ENCODE measurements at regions not wholly inside any gene's neighbourhood (a gene's known extent, or its start where the extent isn't known, plus 50 kb on each side); places are given as distances from the start of the nearest gene placed in this dataset.

DNA sequence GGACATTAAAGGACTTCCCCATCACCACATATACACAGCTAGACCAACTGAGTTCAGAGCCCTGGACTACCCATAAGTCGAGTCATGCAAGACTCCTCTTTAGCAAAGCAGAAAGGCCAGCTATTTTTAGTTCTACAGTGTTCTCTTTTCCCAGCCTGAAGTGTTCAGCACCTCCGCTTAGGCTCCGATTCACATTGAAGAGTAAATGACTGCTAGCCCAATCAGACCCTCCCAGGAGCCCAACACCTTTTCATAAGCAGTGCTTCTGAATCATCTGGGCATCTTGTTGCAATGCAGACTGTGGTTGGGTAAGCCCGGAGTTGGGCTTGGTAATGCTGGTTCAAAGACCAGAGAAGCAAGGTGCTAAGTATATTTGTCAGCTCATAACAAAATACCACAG is 73.6 kb upstream of the KCNK12 start:
- TF ChIP-seq, protein P1, sequence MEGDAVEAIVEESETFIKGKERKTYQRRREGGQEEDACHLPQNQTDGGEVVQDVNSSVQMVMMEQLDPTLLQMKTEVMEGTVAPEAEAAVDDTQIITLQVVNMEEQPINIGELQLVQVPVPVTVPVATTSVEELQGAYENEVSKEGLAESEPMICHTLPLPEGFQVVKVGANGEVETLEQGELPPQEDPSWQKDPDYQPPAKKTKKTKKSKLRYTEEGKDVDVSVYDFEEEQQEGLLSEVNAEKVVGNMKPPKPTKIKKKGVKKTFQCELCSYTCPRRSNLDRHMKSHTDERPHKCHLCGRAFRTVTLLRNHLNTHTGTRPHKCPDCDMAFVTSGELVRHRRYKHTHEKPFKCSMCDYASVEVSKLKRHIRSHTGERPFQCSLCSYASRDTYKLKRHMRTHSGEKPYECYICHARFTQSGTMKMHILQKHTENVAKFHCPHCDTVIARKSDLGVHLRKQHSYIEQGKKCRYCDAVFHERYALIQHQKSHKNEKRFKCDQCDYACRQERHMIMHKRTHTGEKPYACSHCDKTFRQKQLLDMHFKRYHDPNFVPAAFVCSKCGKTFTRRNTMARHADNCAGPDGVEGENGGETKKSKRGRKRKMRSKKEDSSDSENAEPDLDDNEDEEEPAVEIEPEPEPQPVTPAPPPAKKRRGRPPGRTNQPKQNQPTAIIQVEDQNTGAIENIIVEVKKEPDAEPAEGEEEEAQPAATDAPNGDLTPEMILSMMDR (IDR thresholded peaks at IDR 0.05) = no peak
- Mint-ChIP-seq H3K4me1 (ENCODE audit: low read depth) (0 out of 2 replicates have a peak, but pooled peaks cover 4% of the 10 kb centered on the region), H3K27me3 (ENCODE audit: insufficient read depth) (peaks cover 22% of the 10 kb centered on the region), H3K36me3 (ENCODE audit: low read depth) (no peaks in the 10 kb centered on the region), H3K9me3 (no peaks in the 10 kb centered on the region), H3K27ac (no peak overlapping the region), H3K4me3 (no peak overlapping the region)
- no peak for DNase-seq

DNA sequence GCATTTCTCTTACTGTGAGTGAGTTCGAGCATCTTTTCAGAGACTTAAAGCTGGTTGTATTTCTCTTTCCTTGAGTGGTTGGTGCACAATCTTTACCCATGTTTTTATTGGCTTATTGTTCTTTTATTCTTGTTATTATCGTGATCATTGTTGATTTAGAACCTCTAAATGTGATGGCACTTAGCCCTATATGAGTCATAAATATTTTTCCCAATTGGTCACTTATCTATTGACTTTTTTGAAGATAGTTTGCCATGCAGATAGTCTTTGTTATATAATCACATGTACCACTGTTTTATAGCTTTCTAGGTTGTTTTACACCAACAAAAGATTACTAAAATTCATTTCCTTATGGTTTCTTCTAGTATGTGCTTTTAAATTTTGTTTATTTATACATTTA is 70.6 kb upstream of the KCNK12 start:
- DNase-seq = no peak
- Mint-ChIP-seq H3K4me3 (no peak overlapping the region), H3K36me3 (ENCODE audit: low read depth) (peaks cover 5% of the 10 kb centered on the region; the same call in 1 of the 2 replicates), H3K27ac (no peak overlapping the region), H3K9me3 (no peaks in the 10 kb centered on the region), H3K4me1 (ENCODE audit: low read depth) (0 out of 2 replicates have a peak, but pooled peaks cover 4% of the 10 kb centered on the region), H3K27me3 (ENCODE audit: insufficient read depth) (peaks cover 15% of the 10 kb centered on the region)
- TF ChIP-seq, protein P1 (IDR thresholded peaks at IDR 0.05) = no peak

DNA sequence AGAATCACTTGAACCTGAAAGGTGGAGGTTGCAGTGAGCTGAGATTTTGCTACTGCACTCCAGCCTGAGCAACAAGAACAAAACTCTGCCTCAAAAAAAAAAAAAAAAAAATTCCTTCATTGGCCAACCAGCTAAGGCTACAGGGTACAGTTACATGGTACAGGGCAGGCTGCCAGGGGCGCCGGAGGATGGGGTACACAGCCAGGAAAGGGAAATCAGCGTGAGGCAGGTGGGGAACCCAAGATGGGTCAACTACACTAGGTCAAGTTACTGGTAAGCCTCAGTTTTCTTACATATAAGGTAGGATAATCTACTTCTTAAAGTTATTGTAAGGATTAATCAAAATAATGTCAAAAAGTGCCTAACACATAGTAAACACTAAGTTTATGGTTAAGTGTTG is 69.6 kb upstream of the KCNK12 start:
- peaks cover 5% of the 10 kb centered on the region; the same call in 1 of the 2 replicates for H3K36me3 Mint-ChIP-seq (ENCODE audit: low read depth)
- 0 out of 2 replicates have a peak, but pooled peaks cover 4% of the 10 kb centered on the region for H3K4me1 Mint-ChIP-seq (ENCODE audit: low read depth)

DNA sequence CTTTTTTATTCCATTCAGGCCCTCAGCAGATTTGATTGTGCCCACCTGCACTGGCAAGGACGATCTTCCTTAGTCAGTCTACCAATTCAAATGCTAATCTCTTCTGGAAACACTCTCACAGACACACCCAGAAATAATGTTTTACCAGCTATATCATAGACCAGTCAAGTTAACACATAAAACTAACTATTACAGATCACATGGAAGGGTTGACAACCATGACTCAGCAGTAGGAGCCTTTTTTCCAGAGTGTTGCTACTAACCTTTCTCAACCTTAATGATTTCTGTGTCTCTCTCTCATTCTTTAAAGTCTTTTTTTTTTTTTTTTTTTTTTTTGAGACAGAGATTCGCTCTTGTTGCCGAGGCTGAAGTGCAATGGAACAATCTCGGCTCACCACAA is 68.7 kb upstream of the KCNK12 start:
- peaks cover 15% of the 10 kb centered on the region for H3K27me3 Mint-ChIP-seq (ENCODE audit: insufficient read depth)
- TF ChIP-seq, protein P1 (IDR thresholded peaks at IDR 0.05) = no peak
- H3K9me3 Mint-ChIP-seq = no peaks in the 10 kb centered on the region
- no peak overlapping the region for H3K4me3 Mint-ChIP-seq
- peaks cover 5% of the 10 kb centered on the region; the same call in 1 of the 2 replicates for H3K36me3 Mint-ChIP-seq (ENCODE audit: low read depth)
- 0 out of 2 replicates have a peak, but pooled peaks cover 4% of the 10 kb centered on the region for H3K4me1 Mint-ChIP-seq (ENCODE audit: low read depth)
- H3K27ac Mint-ChIP-seq = no peak overlapping the region
- no peak for DNase-seq

More for the DNA sequence above, 69.6 kb upstream of the KCNK12 start:
- no peak for DNase-seq
- H3K4me3 Mint-ChIP-seq = no peak overlapping the region
- H3K27me3 Mint-ChIP-seq (ENCODE audit: insufficient read depth) = peaks cover 15% of the 10 kb centered on the region
- H3K9me3 Mint-ChIP-seq = no peaks in the 10 kb centered on the region
- TF ChIP-seq, protein P1 (IDR thresholded peaks at IDR 0.05) = no peak
- no peak overlapping the region for H3K27ac Mint-ChIP-seq

DNA sequence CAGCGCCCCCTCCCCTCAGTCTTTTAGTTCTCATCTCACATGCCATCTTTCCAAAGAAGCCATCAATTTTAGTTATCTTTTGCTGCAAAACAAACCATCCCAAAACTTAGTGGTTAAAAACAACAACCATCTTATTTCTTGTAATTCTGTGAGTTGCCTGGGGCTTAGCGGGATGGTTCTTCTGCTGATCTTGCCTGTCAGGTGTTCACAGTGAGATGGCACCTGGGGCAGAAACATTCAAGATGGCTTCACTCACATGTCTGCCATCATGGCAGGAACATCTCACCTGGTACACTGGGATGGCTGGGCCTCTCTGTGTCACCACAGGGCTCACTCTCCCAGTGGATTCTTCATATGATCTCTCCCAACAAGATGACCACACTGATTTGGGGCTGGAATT is 67.6 kb upstream of the KCNK12 start:
- Mint-ChIP-seq H3K27ac (no peak overlapping the region), H3K4me1 (ENCODE audit: low read depth) (0 out of 2 replicates have a peak, but pooled peaks cover 4% of the 10 kb centered on the region), H3K36me3 (ENCODE audit: low read depth) (peaks cover 5% of the 10 kb centered on the region; the same call in 1 of the 2 replicates), H3K27me3 (ENCODE audit: insufficient read depth) (peaks cover 19% of the 10 kb centered on the region), H3K9me3 (no peaks in the 10 kb centered on the region), H3K4me3 (no peak overlapping the region)
- TF ChIP-seq, protein P1 (IDR thresholded peaks at IDR 0.05) = no peak
- DNase-seq = no peak

Data from HFFc6 (cell line).